Thoracic aorta (tissue), 2 donors: ENCODE measurements at regions not wholly inside any gene's neighbourhood (a gene's known extent, or its start where the extent isn't known, plus 50 kb on each side); places are given as distances from the start of the nearest gene placed in this dataset.

Experiments used
- ATAC-seq: fragments of 150-250 bp; one replicate; pipeline ENCODE4 v1.8.0; 2017; ENCODE audit warnings: low read depth; ENCODE audit not compliant: insufficient number of reproducible peaks, low FRiP score
- DNase-seq: peaks from one replicate; pipeline ENCODE4 v3.0.0-alpha.2; 2020; ENCODE audit warnings: low spot score
- H3K27ac ChIP-seq, 2 donors: fragments of 200-600 bp; sonication (generic); 1 replicate in 1 of 2; 2 replicates in 1 of 2; pipeline ENCODE4 v1.5.1; 2016; ENCODE audit warnings: mild to moderate bottlenecking in 2 of 2, moderate library complexity in 2 of 2
- H3K27me3 ChIP-seq: fragments of 200-600 bp; sonication (generic); replicated peaks from 2 replicates; pipeline ENCODE4 v1.6.0; 2016; ENCODE audit warnings: mild to moderate bottlenecking; ENCODE audit not compliant: insufficient read depth
- H3K36me3 ChIP-seq: fragments of 200-600 bp; sonication (generic); one replicate; pipeline ENCODE4 v1.5.1; 2016
- H3K4me1 ChIP-seq, 2 donors: fragments of 200-600 bp; sonication (generic); 1 replicate in 1 of 2; 2 replicates in 1 of 2; pipeline versions ENCODE4 v1.5.1 to v1.6.0; 2016; ENCODE audit warnings: low read depth in 2 of 2, mild to moderate bottlenecking in 1 of 2; ENCODE audit not compliant: control insufficient read depth in 1 of 2
- H3K4me3 ChIP-seq: fragments of 200-600 bp; sonication (generic); 2 replicates; pipeline ENCODE4 v1.5.1; 2016; ENCODE audit warnings: mild to moderate bottlenecking
- H3K9me3 ChIP-seq: fragments of 200-600 bp; sonication (generic); 2 replicates; pipeline ENCODE4 v1.5.1; 2016
- TF ChIP-seq, protein P1 (sequence below): fragments of 200-600 bp; sonication (generic); IDR thresholded peaks from one replicate; pipeline ENCODE4 v1.5.1; 2019; ENCODE audit warnings: antibody characterized with exemption

DNA sequence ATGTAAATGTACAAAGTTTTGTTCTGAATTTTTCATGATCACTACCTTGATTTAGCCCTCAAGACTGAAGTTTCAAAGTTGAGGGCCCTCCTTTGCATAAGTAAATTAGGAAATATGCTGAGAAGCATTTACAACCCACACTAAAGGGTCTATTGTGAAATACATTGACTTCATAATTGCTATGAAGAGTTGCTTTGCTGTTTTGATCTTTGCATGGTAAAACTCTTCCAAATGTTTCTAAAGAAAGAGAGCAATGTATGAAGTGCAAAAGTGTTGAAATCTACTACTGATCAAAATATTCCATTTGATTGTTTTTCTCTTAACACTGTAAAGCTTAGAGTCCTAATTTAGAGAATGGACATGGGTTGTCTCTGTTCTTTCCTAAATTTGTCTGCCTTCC lies 77.2 kb downstream of the C7orf25 start:
- peaks cover 0 to 20% of the 10 kb centered on the region in 2 donors for H3K4me1 ChIP-seq
- H3K27me3 ChIP-seq = no peaks in the 10 kb centered on the region
- DNase-seq (no peak), ATAC-seq (no peak)
- no peaks in the 10 kb centered on the region for H3K9me3 ChIP-seq
- H3K4me3 ChIP-seq = no peak overlapping the region
- H3K27ac ChIP-seq = no peak overlapping the region
- TF ChIP-seq, protein P1, sequence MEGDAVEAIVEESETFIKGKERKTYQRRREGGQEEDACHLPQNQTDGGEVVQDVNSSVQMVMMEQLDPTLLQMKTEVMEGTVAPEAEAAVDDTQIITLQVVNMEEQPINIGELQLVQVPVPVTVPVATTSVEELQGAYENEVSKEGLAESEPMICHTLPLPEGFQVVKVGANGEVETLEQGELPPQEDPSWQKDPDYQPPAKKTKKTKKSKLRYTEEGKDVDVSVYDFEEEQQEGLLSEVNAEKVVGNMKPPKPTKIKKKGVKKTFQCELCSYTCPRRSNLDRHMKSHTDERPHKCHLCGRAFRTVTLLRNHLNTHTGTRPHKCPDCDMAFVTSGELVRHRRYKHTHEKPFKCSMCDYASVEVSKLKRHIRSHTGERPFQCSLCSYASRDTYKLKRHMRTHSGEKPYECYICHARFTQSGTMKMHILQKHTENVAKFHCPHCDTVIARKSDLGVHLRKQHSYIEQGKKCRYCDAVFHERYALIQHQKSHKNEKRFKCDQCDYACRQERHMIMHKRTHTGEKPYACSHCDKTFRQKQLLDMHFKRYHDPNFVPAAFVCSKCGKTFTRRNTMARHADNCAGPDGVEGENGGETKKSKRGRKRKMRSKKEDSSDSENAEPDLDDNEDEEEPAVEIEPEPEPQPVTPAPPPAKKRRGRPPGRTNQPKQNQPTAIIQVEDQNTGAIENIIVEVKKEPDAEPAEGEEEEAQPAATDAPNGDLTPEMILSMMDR = no peak
- H3K36me3 ChIP-seq = no peaks in the 10 kb centered on the region

DNA sequence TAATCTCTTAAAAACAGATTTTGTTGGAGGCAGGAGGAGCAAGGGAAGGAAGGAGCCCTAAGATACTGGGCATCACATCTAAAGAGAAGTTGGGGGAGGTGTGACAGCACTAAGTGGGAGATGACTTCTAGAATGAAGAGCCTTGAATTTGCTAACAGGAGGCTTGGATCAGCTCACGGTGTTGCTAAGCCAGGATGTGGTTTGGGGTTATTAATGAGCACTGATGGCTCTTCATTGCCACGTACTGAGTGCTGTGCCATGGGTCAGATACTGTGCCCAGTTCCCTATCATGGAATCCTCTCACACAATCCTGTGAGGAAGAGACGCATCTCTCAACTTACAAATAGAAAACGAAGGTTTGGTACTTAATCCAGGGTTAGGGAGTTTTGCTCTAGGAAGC lies 78.5 kb downstream of the C7orf25 start:
- DNase-seq (no peak), ATAC-seq (no peak)
- Histone ChIP-seq H3K27me3 (no peaks in the 10 kb centered on the region), H3K36me3 (no peaks in the 10 kb centered on the region), H3K27ac (no peak overlapping the region), H3K4me1 (peaks cover 0 to 20% of the 10 kb centered on the region in 2 donors), H3K4me3 (no peak overlapping the region), H3K9me3 (no peaks in the 10 kb centered on the region)
- TF ChIP-seq, protein P1 = no peak

DNA sequence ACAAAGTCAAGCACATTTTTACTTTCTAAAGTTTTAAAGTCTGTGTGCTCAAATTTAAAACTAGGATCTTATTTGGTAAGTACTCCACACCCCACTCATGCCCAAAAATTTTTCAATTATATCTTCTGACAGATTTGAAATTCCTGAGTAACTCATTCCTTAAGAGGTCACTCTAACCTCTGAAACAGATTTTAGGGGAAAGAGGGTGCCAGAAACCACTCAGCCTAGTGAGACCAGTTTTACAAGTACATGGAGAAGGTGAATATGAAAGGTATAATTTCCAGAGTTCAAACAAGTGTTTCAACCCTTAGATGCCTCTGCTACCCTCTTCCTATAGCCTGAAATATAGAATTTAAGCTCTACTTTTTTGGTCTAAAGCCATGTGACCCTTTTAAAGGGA lies 79.2 kb downstream of the C7orf25 start:
- no peak overlapping the region for H3K27ac ChIP-seq
- TF ChIP-seq, protein P1 = no peak
- no peak for ATAC-seq
- no peaks in the 10 kb centered on the region for H3K27me3 ChIP-seq
- peaks cover 0 to 20% of the 10 kb centered on the region in 2 donors for H3K4me1 ChIP-seq
- no peak for DNase-seq
- no peaks in the 10 kb centered on the region for H3K36me3 ChIP-seq
- no peak overlapping the region for H3K4me3 ChIP-seq
- no peaks in the 10 kb centered on the region for H3K9me3 ChIP-seq

DNA sequence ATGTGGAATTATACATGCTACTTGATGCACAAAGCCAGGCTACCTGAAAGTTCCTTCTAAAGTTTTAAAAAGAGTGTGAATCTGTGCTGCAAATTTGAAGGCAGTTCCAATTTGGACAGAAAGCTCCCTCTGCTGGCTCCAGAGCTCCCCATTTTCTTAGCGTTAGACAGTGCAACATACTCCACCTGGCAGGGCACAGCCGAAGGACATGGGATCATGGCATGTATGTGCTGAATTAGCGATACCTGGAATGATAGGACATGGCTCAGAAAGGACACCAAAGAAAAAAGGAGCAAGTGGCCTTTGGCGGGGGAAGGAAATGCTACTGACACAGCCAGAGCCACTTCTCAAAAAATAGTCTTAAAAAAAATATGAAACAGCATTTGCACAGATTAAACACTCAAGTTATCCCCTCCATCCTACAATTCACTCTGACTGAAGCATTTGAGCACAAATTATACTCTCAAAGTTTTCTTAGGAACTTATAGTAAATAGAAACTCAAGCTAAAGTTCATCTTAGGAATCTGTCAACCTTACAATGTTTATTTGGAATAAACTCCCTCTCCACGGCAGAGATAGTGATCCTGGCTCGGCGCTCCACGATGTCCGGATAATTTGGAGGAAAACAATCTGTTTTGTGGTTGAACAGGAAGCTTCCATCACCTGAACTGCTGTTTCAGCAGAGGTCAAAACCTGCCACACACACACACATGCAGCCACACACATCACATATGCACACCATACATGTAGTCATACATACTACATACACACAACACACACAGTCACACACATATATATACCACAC lies 80.0 kb downstream of the C7orf25 start:
- Histone ChIP-seq H3K9me3 (no peaks in the 10 kb centered on the region), H3K36me3 (no peaks in the 10 kb centered on the region), H3K27me3 (no peaks in the 10 kb centered on the region), H3K4me1 (peaks cover 0 to 20% of the 10 kb centered on the region in 2 donors), H3K27ac (no peak overlapping the region), H3K4me3 (no peak overlapping the region)
- no peak for DNase-seq
- no peak for ATAC-seq
- TF ChIP-seq, protein P1 = peak; percentile 60

DNA sequence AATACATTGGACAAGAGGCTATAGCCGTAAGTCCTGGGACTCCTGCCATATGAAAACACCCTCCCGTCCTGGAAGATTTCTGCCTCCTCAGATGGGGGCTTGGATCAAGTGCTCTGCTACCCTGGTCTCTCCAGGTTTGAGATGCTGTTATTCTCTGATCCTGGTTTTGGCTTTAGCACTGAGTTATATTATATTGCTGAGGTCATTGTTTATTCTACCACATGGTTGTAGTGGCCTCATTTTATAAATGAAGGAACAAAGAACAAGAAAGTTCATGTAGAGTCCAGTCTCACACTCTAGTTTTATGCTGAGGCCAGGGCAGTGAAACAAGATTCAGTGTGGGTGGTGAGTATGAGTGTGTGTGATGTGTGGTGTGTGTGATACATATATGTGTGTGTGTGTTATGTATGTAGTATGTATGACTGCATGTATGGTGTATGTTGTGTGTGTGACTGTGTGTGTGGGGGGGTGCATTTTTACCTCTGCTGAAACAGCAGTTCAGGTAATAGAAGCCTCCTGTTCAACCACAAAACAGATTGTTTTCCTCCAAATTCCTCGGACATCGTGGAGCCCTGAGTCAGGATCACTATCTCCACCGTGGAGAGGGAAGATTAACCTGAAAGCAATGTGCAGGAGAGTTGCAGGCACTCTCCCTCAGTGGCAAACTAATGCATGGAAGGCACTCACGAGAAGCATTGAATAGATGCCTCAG lies 80.7 kb downstream of the C7orf25 start:
- no peaks in the 10 kb centered on the region for H3K36me3 ChIP-seq
- H3K27me3 ChIP-seq = no peaks in the 10 kb centered on the region
- no peak overlapping the region for H3K27ac ChIP-seq
- TF ChIP-seq, protein P1 = no peak
- H3K9me3 ChIP-seq = no peaks in the 10 kb centered on the region
- H3K4me3 ChIP-seq = no peak overlapping the region
- no peak for DNase-seq
- ATAC-seq = no peak
- H3K4me1 ChIP-seq = peaks cover 0 to 20% of the 10 kb centered on the region in 2 donors
